ENCODE measurements at regions not wholly inside any gene's neighbourhood (a gene's known extent, or its start where the extent isn't known, plus 50 kb on each side); places are given as distances from the start of the nearest gene placed in this dataset.

- Histone ChIP-seq H3K27ac (ENCODE audit: control insufficient read depth, insufficient read depth) (no peak overlapping the region), H3K79me2 (ENCODE audit: control insufficient read depth, insufficient read depth, low read length) (no peaks in the 10 kb centered on the region), H3K4me1 (ENCODE audit: control insufficient read depth, insufficient read depth, low read length) (no peaks in the 10 kb centered on the region), H4K20me1 (ENCODE audit: control insufficient read depth, insufficient read depth) (no peaks in the 10 kb centered on the region), H2AFZ (ENCODE audit: control insufficient read depth, low read depth, low read length) (no peak overlapping the region), H3K4me2 (ENCODE audit: control insufficient read depth, insufficient read depth) (no peak overlapping the region), H3K36me3 (ENCODE audit: control insufficient read depth in 2 of 2, insufficient read depth in 2 of 2, low read length in 1 of 2) (no peaks in the 10 kb centered on the region), H3K9me3 (replicated peaks; ENCODE audit: control insufficient read depth, insufficient read depth, low read length) (no peaks in the 10 kb centered on the region), H3K9ac (ENCODE audit: control insufficient read depth, insufficient read depth, low read length) (no peak overlapping the region), H3K4me3 (no peak overlapping the region), H3K27me3 (replicated peaks in 1 of 2; ENCODE audit: control insufficient read depth in 2 of 2, insufficient read depth in 2 of 2, low read length in 1 of 2) (no peaks in the 10 kb centered on the region)
- no peak for FAIRE-seq
- DNase-seq (ENCODE audit: low read depth, low spot score) = no peak
- ATAC-seq = no peak
- TF ChIP-seq KLF5 (IDR thresholded peaks at IDR 0.05; ENCODE audit: partially characterized antibody) = no peak
- no peak for TF ChIP-seq ZBTB33 (IDR thresholded peaks at IDR 0.05)
- no peak for TF ChIP-seq YBX1 (IDR thresholded peaks at IDR 0.05)
- TF ChIP-seq JUNB (IDR thresholded peaks at IDR 0.05) = no peak
- TF ChIP-seq TCF7 (IDR thresholded peaks at IDR 0.05; ENCODE audit: borderline replicate concordance) = no peak
- no peak for TF ChIP-seq MTA3 (IDR thresholded peaks at IDR 0.05; ENCODE audit: borderline replicate concordance, low read length)
- no peak for TF ChIP-seq POLR2AphosphoS2 (IDR thresholded peaks at IDR 0.05; ENCODE audit: low read depth, low read length)
- no peak for TF ChIP-seq TCF3 (IDR thresholded peaks at IDR 0.05; ENCODE audit: borderline replicate concordance, insufficient read depth, low read depth, low read length)
- TF ChIP-seq, protein P1, sequence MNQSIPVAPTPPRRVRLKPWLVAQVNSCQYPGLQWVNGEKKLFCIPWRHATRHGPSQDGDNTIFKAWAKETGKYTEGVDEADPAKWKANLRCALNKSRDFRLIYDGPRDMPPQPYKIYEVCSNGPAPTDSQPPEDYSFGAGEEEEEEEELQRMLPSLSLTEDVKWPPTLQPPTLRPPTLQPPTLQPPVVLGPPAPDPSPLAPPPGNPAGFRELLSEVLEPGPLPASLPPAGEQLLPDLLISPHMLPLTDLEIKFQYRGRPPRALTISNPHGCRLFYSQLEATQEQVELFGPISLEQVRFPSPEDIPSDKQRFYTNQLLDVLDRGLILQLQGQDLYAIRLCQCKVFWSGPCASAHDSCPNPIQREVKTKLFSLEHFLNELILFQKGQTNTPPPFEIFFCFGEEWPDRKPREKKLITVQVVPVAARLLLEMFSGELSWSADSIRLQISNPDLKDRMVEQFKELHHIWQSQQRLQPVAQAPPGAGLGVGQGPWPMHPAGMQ (IDR thresholded peaks at IDR 0.05; ENCODE audit: borderline replicate concordance) = no peak
- TF ChIP-seq SUZ12 (IDR thresholded peaks at IDR 0.05; ENCODE audit: unreplicated experiment) = no peak
- TF ChIP-seq EGR1 (IDR thresholded peaks at IDR 0.05; ENCODE audit: borderline replicate concordance in 1 of 2, low read depth in 2 of 2, low read length in 2 of 2) = no peak
- TF ChIP-seq POLR2A (IDR thresholded peaks at IDR 0.05; ENCODE audit: low read depth, low read length) = no peak
- no peak for TF ChIP-seq PRDM15 (CRISPR knock-in tag; IDR thresholded peaks at IDR 0.05)
- TF ChIP-seq, protein P2, sequence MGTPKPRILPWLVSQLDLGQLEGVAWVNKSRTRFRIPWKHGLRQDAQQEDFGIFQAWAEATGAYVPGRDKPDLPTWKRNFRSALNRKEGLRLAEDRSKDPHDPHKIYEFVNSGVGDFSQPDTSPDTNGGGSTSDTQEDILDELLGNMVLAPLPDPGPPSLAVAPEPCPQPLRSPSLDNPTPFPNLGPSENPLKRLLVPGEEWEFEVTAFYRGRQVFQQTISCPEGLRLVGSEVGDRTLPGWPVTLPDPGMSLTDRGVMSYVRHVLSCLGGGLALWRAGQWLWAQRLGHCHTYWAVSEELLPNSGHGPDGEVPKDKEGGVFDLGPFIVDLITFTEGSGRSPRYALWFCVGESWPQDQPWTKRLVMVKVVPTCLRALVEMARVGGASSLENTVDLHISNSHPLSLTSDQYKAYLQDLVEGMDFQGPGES (IDR thresholded peaks at IDR 0.05) = no peak
- TF ChIP-seq SMAD1 (IDR thresholded peaks at IDR 0.05; ENCODE audit: low read depth, partially characterized antibody) = no peak
- CTCF ChIA-PET = no interaction called here
- intact Hi-C loops (cut with micrococcal nuclease; ENCODE audit: unreplicated experiment) = no loop called here
- in situ Hi-C loops (cut with MboI) = no loop called here
- SMC1A ChIA-PET (ENCODE audit: uncharacterized antibody, unreplicated experiment) = no interaction called here
- POLR2A ChIA-PET = no interaction called here
- RAD21 ChIA-PET (ENCODE audit: unreplicated experiment) = no interaction called here
- BruUV-seq (replicated peaks) = no TSS peak
- WGBS (ENCODE audit: insufficient coverage, insufficient replicate concordance, low lambda C conversion rate, missing lambda C conversion rate) = 26% methylated on average over 6 of the region's 6 CpGs
These were observed 684.9 kb upstream of the TMEM132C start for GRCh38 chr12:127582074-127582473.
